ENCODE measurements at regions not wholly inside any gene's neighbourhood (a gene's known extent, or its start where the extent isn't known, plus 50 kb on each side); places are given as distances from the start of the nearest gene placed in this dataset.
A peak's percentile ranks its signal among the peaks of the same experiment; 100 is the strongest.
"Not testable (repeated sequence)": the region's sequence is repeated elsewhere in the genome, so short reads cannot be mapped to it uniquely, and the experiment has no call there.

- no peak for DNase-seq (ENCODE audit: low spot score)
Observed at GRCh38 chr12:69028941-69029729, 96.2 kb upstream of the CPM start.

GRCh38 chr12:69030321-69030720 lies 97.3 kb upstream of the CPM start:
- no peak for DNase-seq (ENCODE audit: low spot score)

GRCh38 chr12:69036533-69036932 lies 103.6 kb upstream of the CPM start:
- DNase-seq (ENCODE audit: low spot score) = no peak

- no peak for DNase-seq (ENCODE audit: low spot score)
Observed at GRCh38 chr12:69036999-69037398, 104.0 kb upstream of the CPM start.

- DNase-seq (ENCODE audit: low spot score) = no peak
Observed at GRCh38 chr12:69039911-69040310, 106.9 kb upstream of the CPM start.

GRCh38 chr12:69042557-69042956 lies 109.6 kb upstream of the CPM start:
- DNase-seq (ENCODE audit: low spot score) = no peak

- no peak for DNase-seq (ENCODE audit: low spot score)
Observed at GRCh38 chr12:69042970-69043369, 110.0 kb upstream of the CPM start.

GRCh38 chr12:69044887-69045286 lies 111.9 kb upstream of the CPM start:
- DNase-seq (ENCODE audit: low spot score) = no peak

GRCh38 chr12:69045430-69045829 lies 112.5 kb upstream of the CPM start:
- DNase-seq (ENCODE audit: low spot score) = no peak

GRCh38 chr12:69046363-69046762 lies 113.4 kb upstream of the CPM start:
- DNase-seq (ENCODE audit: low spot score) = no peak

GRCh38 chr12:69046920-69047319 lies 113.9 kb upstream of the CPM start:
- DNase-seq (ENCODE audit: low spot score) = no peak

GRCh38 chr12:69047990-69048389 lies 115.0 kb upstream of the CPM start:
- DNase-seq (ENCODE audit: low spot score) = no peak

- not testable (repeated sequence) for DNase-seq (ENCODE audit: low spot score)
Observed at GRCh38 chr12:69049855-69050254, 116.9 kb upstream of the CPM start.

- peak; percentile 4 for DNase-seq (ENCODE audit: low spot score)
Observed at GRCh38 chr12:69052613-69053408, 119.8 kb upstream of the CPM start.

GRCh38 chr12:69054343-69055056 lies 121.5 kb upstream of the CPM start:
- DNase-seq (ENCODE audit: low spot score) = no peak

- DNase-seq (ENCODE audit: low spot score) = no peak
Observed at GRCh38 chr12:69055280-69055679, 122.3 kb upstream of the CPM start.

- DNase-seq (ENCODE audit: low spot score) = no peak
Observed at GRCh38 chr12:69055706-69056105, 122.7 kb upstream of the CPM start.

- DNase-seq (ENCODE audit: low spot score) = no peak
Observed at GRCh38 chr12:69056743-69057515, 124.0 kb upstream of the CPM start.

- no peak for DNase-seq (ENCODE audit: low spot score)
Observed at GRCh38 chr12:69057742-69058141, 124.8 kb upstream of the CPM start.

- no peak for DNase-seq (ENCODE audit: low spot score)
Observed at GRCh38 chr12:69059465-69060457, 126.8 kb upstream of the CPM start.

- no peak for DNase-seq (ENCODE audit: low spot score)
Observed at GRCh38 chr12:69061574-69061973, 128.6 kb upstream of the CPM start.

All from CD4-positive, alpha-beta T cell treated with Interleukin-6 at 100 ng/mL for 8 hours (primary cell).